Liver (tissue), 8 donors: ENCODE measurements at regions not wholly inside any gene's neighbourhood (a gene's known extent, or its start where the extent isn't known, plus 50 kb on each side); places are given as distances from the start of the nearest gene placed in this dataset.

Experiments used
- DNase-seq: peaks from one replicate; pipeline ENCODE4 v3.0.0-alpha.2; 2017; ENCODE audit warnings: low spot score
- H3K27ac ChIP-seq, 2 donors: one replicate each; pipeline ENCODE4 v1.7.0; 2013; ENCODE audit warnings: inconsistent platforms in 2 of 2, low read length in 2 of 2, control low read depth in 1 of 2, low read depth in 1 of 2, mild to moderate bottlenecking in 1 of 2
- H3K27me3 ChIP-seq, 4 donors: one replicate each; pipeline versions ENCODE4 v1.6.1 to v1.7.0; 2013; ENCODE audit warnings: low read length in 3 of 4, inconsistent platforms in 1 of 4, mild to moderate bottlenecking in 1 of 4, moderate library complexity in 1 of 4; ENCODE audit not compliant: control insufficient read depth in 4 of 4, insufficient read depth in 4 of 4
- H3K36me3 ChIP-seq, 4 donors: one replicate each; pipeline versions ENCODE4 v1.6.1 to v1.7.0; 2013; ENCODE audit warnings: low read length in 3 of 4, mild to moderate bottlenecking in 3 of 4, low read depth in 1 of 4, moderate library complexity in 1 of 4; ENCODE audit not compliant: control insufficient read depth in 4 of 4, insufficient read depth in 3 of 4
- H3K4me1 ChIP-seq, 4 donors: one replicate each; pipeline versions ENCODE4 v1.6.1 to v1.7.0; 2013; ENCODE audit warnings: low read length in 3 of 4, mild to moderate bottlenecking in 3 of 4, moderate library complexity in 1 of 4; ENCODE audit not compliant: control insufficient read depth in 4 of 4, insufficient read depth in 4 of 4
- H3K4me3 ChIP-seq, 3 donors: one replicate each; pipeline versions ENCODE4 v1.6.1 to v1.7.0; 2013; ENCODE audit warnings: low read length in 3 of 3, control low read depth in 1 of 3, low read depth in 1 of 3, mild to moderate bottlenecking in 1 of 3
- H3K9ac ChIP-seq, 2 donors: one replicate each; pipeline ENCODE4 v1.7.0; 2013; ENCODE audit warnings: low read length in 2 of 2, mild to moderate bottlenecking in 2 of 2, moderate library complexity in 2 of 2, control low read depth in 1 of 2, low read depth in 1 of 2
- H3K9me3 ChIP-seq, 4 donors: one replicate each; pipeline versions ENCODE4 v1.6.1 to v1.7.0; 2013; ENCODE audit warnings: low read length in 3 of 4; ENCODE audit not compliant: control insufficient read depth in 4 of 4
- ATF3 ChIP-seq: IDR thresholded peaks from 2 replicates; pipeline ENCODE4 v1.6.1; 2016; ENCODE audit warnings: antibody characterized with exemption
- CTCF ChIP-seq: fragments of 150-350 bp; IDR thresholded peaks from 2 replicates; pipeline ENCODE4 v1.5.1; 2017; ENCODE audit warnings: improper control_type of control experiment, low read depth, low read length; ENCODE audit not compliant: missing input control
- FOXA2 ChIP-seq: IDR thresholded peaks from 2 replicates; pipeline ENCODE4 v1.6.1; 2016; ENCODE audit warnings: antibody characterized with exemption
- NR2F2 ChIP-seq: IDR thresholded peaks from 2 replicates; pipeline ENCODE4 v1.6.1; 2016; ENCODE audit warnings: antibody characterized with exemption
- WGBS: extraction: QIAGEN DNeasy Blood & Tissue Kit; methylation state at CpG from one replicate; pipeline ENCODE4 v1.1.7; 2013; 5-methylcytosine and 5-hydroxymethylcytosine counted together
- donor health status: healthy.
- donor health status: healthy.
- donor health status: healthy.
- donor health status: healthy.
- donor health status: healthy.

GRCh38 chr19:46967578-46968032, 52.0 kb upstream of the NPAS1 start:
- TF ChIP-seq ATF3: no peak
- no peak for TF ChIP-seq CTCF
- TF ChIP-seq NR2F2: peak; percentile 30
- no peak for TF ChIP-seq FOXA2
- H3K9ac ChIP-seq: no peak overlapping the region
- WGBS: 41% methylated on average over 8 of the region's 8 CpGs
- no peaks in the 10 kb centered on the region for H3K27me3 ChIP-seq
- peak overlapping the region in 1 of 2 donors; percentile 25 for H3K27ac ChIP-seq
- H3K36me3 ChIP-seq: peaks cover 0 to 3% (median 3%) of the 10 kb centered on the region in 4 donors
- peaks cover 0 to 8% (median 4%) of the 10 kb centered on the region in 4 donors for H3K4me1 ChIP-seq
- H3K9me3 ChIP-seq: no peaks in the 10 kb centered on the region
- H3K4me3 ChIP-seq: no peak overlapping the region
- DNase-seq: no peak
